Tibial artery (tissue), 4 donors: ENCODE measurements at regions not wholly inside any gene's neighbourhood (a gene's known extent, or its start where the extent isn't known, plus 50 kb on each side); places are given as distances from the start of the nearest gene placed in this dataset.
"Not testable (repeated sequence)": the region's sequence is repeated elsewhere in the genome, so short reads cannot be mapped to it uniquely, and the experiment has no call there.

Experiments
- DNase-seq, 2 donors: peaks; one replicate each; pipeline ENCODE4 v3.0.0-alpha.2; 2019
- H3K27ac ChIP-seq, 2 donors: fragments of 200-600 bp; sonication (generic) in 1 of 2; 1 replicate in 1 of 2; 2 replicates in 1 of 2; pipeline ENCODE4 v1.5.1; 2018 to 2019; ENCODE audit warnings: mild to moderate bottlenecking in 1 of 2
- H3K27me3 ChIP-seq, 2 donors: fragments of 200-600 bp; sonication (generic) in 1 of 2; one replicate each; pipeline versions ENCODE4 v1.5.1 to v1.6.0; 2016 to 2019
- H3K36me3 ChIP-seq, 3 donors: fragments of 200-600 bp; sonication (generic) in 2 of 3; one replicate each; pipeline ENCODE4 v1.5.1; 2016 to 2019; ENCODE audit warnings: mild to moderate bottlenecking in 2 of 3
- H3K4me1 ChIP-seq, 4 donors: fragments of 200-600 bp; sonication (generic) in 2 of 4; 1 replicate in 3 of 4; 2 replicates in 1 of 4; pipeline ENCODE4 v1.5.1; 2016 to 2019
- H3K4me3 ChIP-seq, 2 donors: fragments of 200-600 bp; sonication (generic) in 1 of 2; 1 replicate in 1 of 2; 2 replicates in 1 of 2; pipeline ENCODE4 v1.5.1; 2018 to 2019; ENCODE audit warnings: mild to moderate bottlenecking in 2 of 2
- H3K9me3 ChIP-seq, 3 donors: fragments of 200-600 bp; sonication (generic) in 1 of 3; one replicate each; pipeline ENCODE4 v1.5.1; 2016 to 2019
- CTCF ChIP-seq, 2 experiments: fragments of 200-600 bp in 1 of 2; fragments of 450-650 bp in 1 of 2; IDR thresholded peaks; one replicate each; pipeline ENCODE4 v1.5.1; 2017 to 2019; ENCODE audit warnings: antibody characterized with exemption in 2 of 2, mild to moderate bottlenecking in 1 of 2, moderate library complexity in 1 of 2
- intact Hi-C: fragments of 100-400 bp; cut with DNase I; formaldehyde crosslinking; loops from one replicate; pipeline ENCODE4 v1.15.0; 2023; ENCODE audit warnings: low total_unique reads

- intact Hi-C loops = no loop called here
- Histone ChIP-seq H3K36me3 (no peaks in the 10 kb centered on the region), H3K4me3 (no peak overlapping the region), H3K9me3 (no peaks in the 10 kb centered on the region), H3K4me1 (no peaks in the 10 kb centered on the region), H3K27ac (no peak overlapping the region), H3K27me3 (no peaks in the 10 kb centered on the region)
- no peak for DNase-seq
- no peak for TF ChIP-seq CTCF (IDR thresholded peaks at IDR 0.05)
Measured at GRCh38 chr9:31908158-31908890, 476.1 kb upstream of the ACO1 start.

GRCh38 chr9:31908891-31909480 lies 475.5 kb upstream of the ACO1 start:
- no peak overlapping the region for H3K27ac ChIP-seq
- H3K27me3 ChIP-seq = no peaks in the 10 kb centered on the region
- H3K4me1 ChIP-seq = no peaks in the 10 kb centered on the region
- no peak overlapping the region for H3K4me3 ChIP-seq
- intact Hi-C loops = no loop called here
- DNase-seq = no peak
- TF ChIP-seq CTCF (IDR thresholded peaks at IDR 0.05) = no peak
- no peaks in the 10 kb centered on the region for H3K36me3 ChIP-seq
- H3K9me3 ChIP-seq = no peaks in the 10 kb centered on the region

GRCh38 chr9:31912636-31913035 lies 471.8 kb upstream of the ACO1 start:
- intact Hi-C loops = no loop called here
- TF ChIP-seq CTCF (IDR thresholded peaks at IDR 0.05) = no peak
- no peak for DNase-seq
- Histone ChIP-seq H3K36me3 (no peaks in the 10 kb centered on the region), H3K27me3 (no peaks in the 10 kb centered on the region), H3K9me3 (no peaks in the 10 kb centered on the region), H3K27ac (no peak overlapping the region), H3K4me1 (no peaks in the 10 kb centered on the region), H3K4me3 (no peak overlapping the region)

- intact Hi-C loops = no loop called here
- Histone ChIP-seq H3K36me3 (no peaks in the 10 kb centered on the region), H3K4me3 (no peak overlapping the region), H3K27me3 (no peaks in the 10 kb centered on the region), H3K9me3 (no peaks in the 10 kb centered on the region), H3K4me1 (no peaks in the 10 kb centered on the region), H3K27ac (no peak overlapping the region)
- TF ChIP-seq CTCF (IDR thresholded peaks at IDR 0.05) = no peak
- DNase-seq = no peak
Measured at GRCh38 chr9:31916591-31917241, 467.7 kb upstream of the ACO1 start.

DNA sequence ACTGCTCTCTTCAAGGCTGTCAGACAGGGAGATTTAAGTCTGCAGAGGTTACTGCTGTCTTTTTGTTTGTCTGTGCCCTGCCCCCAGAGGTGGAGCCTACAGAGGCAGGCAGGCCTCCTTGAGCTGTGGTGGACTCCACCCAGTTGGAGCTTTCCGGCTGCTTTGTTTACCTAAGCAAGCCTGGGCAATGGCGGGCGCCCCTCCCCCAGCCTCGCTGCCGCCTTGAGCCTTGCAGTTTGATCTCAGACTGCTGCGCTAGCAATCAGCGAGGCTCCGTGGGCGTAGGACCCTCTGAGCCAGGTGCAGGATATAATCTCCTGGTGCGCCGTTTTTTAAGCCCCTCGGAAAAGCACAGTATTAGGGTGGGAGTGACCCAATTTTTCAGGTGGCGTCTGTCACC lies 446.7 kb upstream of the ACO1 start:
- H3K9me3 ChIP-seq, DNase-seq, intact Hi-C loops: not testable (repeated sequence)

GRCh38 chr9:31950756-31951155 lies 433.7 kb upstream of the ACO1 start:
- Histone ChIP-seq H3K27ac (no peak overlapping the region), H3K4me1 (no peaks in the 10 kb centered on the region), H3K36me3 (no peaks in the 10 kb centered on the region), H3K27me3 (no peaks in the 10 kb centered on the region), H3K4me3 (no peak overlapping the region), H3K9me3 (peaks cover 0 to 6% (median 0%) of the 10 kb centered on the region in 3 donors)
- intact Hi-C loops = no loop called here
- TF ChIP-seq CTCF (IDR thresholded peaks at IDR 0.05) = no peak
- no peak for DNase-seq

More for the DNA sequence above, 446.7 kb upstream of the ACO1 start:
- H3K27me3 ChIP-seq, H3K36me3 ChIP-seq, H3K4me3 ChIP-seq, H3K27ac ChIP-seq, H3K4me1 ChIP-seq: not testable (repeated sequence)
